CD14-positive monocyte (primary cell): ENCODE measurements at regions not wholly inside any gene's neighbourhood (a gene's known extent, or its start where the extent isn't known, plus 50 kb on each side); places are given as distances from the start of the nearest gene placed in this dataset.

Source experiments
- DNase-seq, 3 donors: peaks; one replicate each; pipeline ENCODE4 v3.0.0-alpha.2; 2011 to 2022
- H2AFZ ChIP-seq: 2 replicates; pipeline ENCODE4 v1.6.0; 2012; ENCODE audit warnings: mild to moderate bottlenecking, low read depth, low read length, inconsistent platforms; ENCODE audit not compliant: insufficient read depth, poor library complexity, severe bottlenecking
- H3K27ac ChIP-seq, 2 donors: 1 replicate in 1 of 2; 2 replicates in 1 of 2; pipeline ENCODE4 v1.5.1; 2012 to 2013; ENCODE audit warnings: low read length in 2 of 2, control low read depth in 1 of 2, inconsistent platforms in 1 of 2, low read depth in 1 of 2, mild to moderate bottlenecking in 1 of 2
- H3K27me3 ChIP-seq, 2 donors: one replicate each; pipeline versions ENCODE4 v1.6.0 to v1.6.1; 2011 to 2013; ENCODE audit warnings: low read length in 2 of 2; ENCODE audit not compliant: control insufficient read depth in 2 of 2, insufficient read depth in 2 of 2
- H3K36me3 ChIP-seq, 2 donors: replicated peaks in 1 of 2; 1 replicate in 1 of 2; 2 replicates in 1 of 2; pipeline versions ENCODE4 v1.5.1 to v1.6.1; 2012 to 2013; ENCODE audit warnings: low read length in 2 of 2, control low read depth in 1 of 2, inconsistent platforms in 1 of 2, mild to moderate bottlenecking in 1 of 2; ENCODE audit not compliant: insufficient read depth in 2 of 2, control insufficient read depth in 1 of 2
- H3K4me1 ChIP-seq, 2 donors: 1 replicate in 1 of 2; 2 replicates in 1 of 2; pipeline versions ENCODE4 v1.5.1 to v1.6.1; 2012 to 2013; ENCODE audit warnings: low read length in 2 of 2, control low read depth in 1 of 2, inconsistent platforms in 1 of 2, mild to moderate bottlenecking in 1 of 2, moderate library complexity in 1 of 2; ENCODE audit not compliant: insufficient read depth in 2 of 2, control insufficient read depth in 1 of 2
- H3K4me2 ChIP-seq: replicated peaks from 2 replicates; pipeline ENCODE3; 2012; ENCODE audit warnings: low read length, moderate library complexity, mild to moderate bottlenecking; ENCODE audit not compliant: poor library complexity, severe bottlenecking; ENCODE audit errors: extremely low read depth
- H3K4me3 ChIP-seq, 3 experiments: fragments of 200-600 bp in 1 of 3; sonication (generic) in 1 of 3; replicated peaks in 1 of 3; 1 replicate in 2 of 3; 2 replicates in 1 of 3; pipeline ENCODE4 v1.5.1; 2011 to 2013; ENCODE audit warnings: low read length in 3 of 3, mild to moderate bottlenecking in 3 of 3, control low read depth in 2 of 3, low read depth in 2 of 3, inconsistent platforms in 1 of 3, moderate library complexity in 1 of 3
- H3K79me2 ChIP-seq: 2 replicates; pipeline ENCODE4 v1.6.0; 2012; ENCODE audit warnings: mild to moderate bottlenecking, control low read depth, inconsistent platforms, low read length, moderate library complexity; ENCODE audit not compliant: insufficient read depth
- H3K9ac ChIP-seq: 2 replicates; pipeline ENCODE4 v1.6.0; 2017; ENCODE audit warnings: low read length, mild to moderate bottlenecking; ENCODE audit not compliant: insufficient read depth, poor library complexity, severe bottlenecking
- H3K9me3 ChIP-seq, 2 donors: replicated peaks in 1 of 2; 1 replicate in 1 of 2; 2 replicates in 1 of 2; pipeline versions ENCODE4 v1.5.1 to v1.6.1; 2012 to 2013; ENCODE audit warnings: low read length in 2 of 2, control low read depth in 1 of 2; ENCODE audit not compliant: control insufficient read depth in 1 of 2, insufficient read depth in 1 of 2
- H4K20me1 ChIP-seq: 2 replicates; pipeline ENCODE4 v1.6.0; 2012; ENCODE audit warnings: mild to moderate bottlenecking, low read length, control low read depth, moderate library complexity; ENCODE audit not compliant: insufficient read depth
- H3K27ac Mint-ChIP-seq, 7 donors: one replicate each; pipeline ENCODE4 v1.8.0; 2020; ENCODE audit warnings: mild to moderate bottlenecking in 7 of 7, mixed read lengths in 7 of 7, moderate library complexity in 6 of 7, inconsistent platforms in 2 of 7
- H3K27me3 Mint-ChIP-seq, 3 donors: one replicate each; pipeline ENCODE4 v1.8.0; 2021 to 2022; ENCODE audit warnings: low read depth in 3 of 3, mild to moderate bottlenecking in 3 of 3, mixed read lengths in 3 of 3, moderate library complexity in 3 of 3, inconsistent platforms in 1 of 3
- H3K36me3 Mint-ChIP-seq, 2 donors: one replicate each; pipeline ENCODE4 v1.8.0; 2020; ENCODE audit warnings: mixed read lengths in 2 of 2, inconsistent platforms in 1 of 2, mild to moderate bottlenecking in 1 of 2
- H3K4me1 Mint-ChIP-seq: one replicate; pipeline ENCODE4 v1.8.0; 2020; ENCODE audit warnings: mild to moderate bottlenecking, mixed read lengths
- H3K4me3 Mint-ChIP-seq, 2 donors: one replicate each; pipeline ENCODE4 v1.8.0; 2020; ENCODE audit warnings: mild to moderate bottlenecking in 2 of 2, mixed read lengths in 2 of 2, moderate library complexity in 1 of 2
- H3K9me3 Mint-ChIP-seq, 7 donors: one replicate each; pipeline ENCODE4 v1.8.0; 2020 to 2022; ENCODE audit warnings: mixed read lengths in 7 of 7, mild to moderate bottlenecking in 6 of 7, moderate library complexity in 6 of 7, inconsistent platforms in 2 of 7
- CTCF ChIP-seq: fragments of 200-600 bp; IDR thresholded peaks from one replicate; pipeline ENCODE4 v1.8.0; 2022; ENCODE audit warnings: antibody characterized with exemption, mild to moderate bottlenecking
- WGBS: methylation state at CpG from one replicate; pipeline ENCODE4 v1.1.5; 2013; ENCODE audit warnings: missing lambda C conversion rate; ENCODE audit not compliant: insufficient coverage; 5-methylcytosine and 5-hydroxymethylcytosine counted together
- intact Hi-C, 2 donors: fragments of 100-400 bp; cut with micrococcal nuclease; formaldehyde crosslinking; loops; one replicate each; pipeline versions ENCODE4 v1.15.0 to v1.15.1; 2023

DNA sequence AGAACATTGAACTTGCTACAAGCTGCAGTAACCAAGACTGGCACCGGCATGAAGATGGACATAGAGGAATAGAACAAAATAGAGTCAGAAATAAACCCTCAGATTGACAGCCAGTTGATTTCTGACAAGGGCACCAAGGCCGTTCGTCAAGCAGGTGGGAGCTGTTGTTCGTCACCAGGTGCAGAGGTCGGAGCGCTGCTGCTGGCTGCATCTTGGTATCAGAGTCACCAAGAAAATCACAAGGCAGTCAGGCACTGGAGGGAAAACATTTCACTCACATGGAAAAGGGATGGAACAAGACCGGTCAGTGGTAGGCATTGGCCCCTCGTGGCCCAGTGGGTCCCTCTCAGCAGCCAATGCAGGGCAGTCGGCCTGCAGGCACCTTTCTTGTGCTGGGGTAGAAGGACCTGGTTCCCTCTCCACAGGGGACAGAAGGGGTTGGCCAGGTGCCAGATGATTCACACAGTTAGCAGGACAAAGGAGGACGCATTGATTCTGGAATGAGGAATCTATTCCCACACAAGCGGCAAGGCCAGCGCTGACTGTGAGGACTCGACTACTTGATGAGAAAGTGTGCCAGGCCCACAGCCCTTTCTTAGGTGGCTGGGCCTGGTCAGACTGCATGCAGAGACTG is 115.8 kb upstream of the FGF3 start:
- no peak overlapping the region for H3K27ac Mint-ChIP-seq
- Histone ChIP-seq H3K9me3 (no peaks in the 10 kb centered on the region), H3K79me2 (no peaks in the 10 kb centered on the region), H3K4me2 (no peak overlapping the region), H3K4me1 (no peaks in the 10 kb centered on the region), H3K9ac (no peak overlapping the region), H2AFZ (no peak overlapping the region), H3K27ac (no peak overlapping the region), H3K36me3 (no peaks in the 10 kb centered on the region), H3K27me3 (no peaks in the 10 kb centered on the region), H3K4me3 (no peak overlapping the region), H4K20me1 (no peaks in the 10 kb centered on the region)
- H3K9me3 Mint-ChIP-seq, result peaks cover 0 to 6% (median 2%) of the 10 kb centered on the region in 7 donors
- WGBS, result 97% methylated on average over 12 of the region's 13 CpGs
- no peak for TF ChIP-seq CTCF
- H3K4me1 Mint-ChIP-seq, result no peaks in the 10 kb centered on the region
- peaks cover 4 to 7% (median 6%) of the 10 kb centered on the region in 3 donors for H3K27me3 Mint-ChIP-seq
- no peak overlapping the region for H3K4me3 Mint-ChIP-seq
- H3K36me3 Mint-ChIP-seq, result no peaks in the 10 kb centered on the region
- intact Hi-C loops, result no loop called here
- DNase-seq, result no peak

DNA sequence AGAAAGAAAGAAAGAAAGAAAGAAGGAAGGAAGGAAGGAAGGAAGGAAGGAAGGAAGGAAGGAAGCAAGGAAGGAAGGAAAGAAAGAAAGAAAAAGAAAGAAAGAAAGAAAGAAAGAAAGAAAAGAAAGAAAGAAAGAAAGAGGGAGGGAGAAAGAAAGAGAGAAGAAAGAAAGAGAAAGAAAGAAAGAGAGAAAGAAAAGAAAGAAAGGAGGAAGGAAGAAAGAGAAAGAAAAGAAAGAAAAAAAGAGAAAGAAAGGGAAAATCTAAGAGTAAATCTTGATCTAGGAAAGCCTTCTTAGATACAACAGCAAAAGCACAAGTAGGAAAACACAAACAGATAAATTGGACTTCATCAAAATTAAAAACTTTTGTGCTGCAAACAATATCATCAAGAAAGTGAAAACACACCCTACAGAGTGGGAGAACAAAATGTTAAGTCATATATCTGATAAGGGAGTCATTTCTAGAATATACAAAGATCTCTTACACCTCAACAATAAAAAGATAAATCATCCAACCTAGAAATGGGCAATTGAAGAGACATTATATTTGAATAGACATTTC is 116.8 kb upstream of the FGF3 start:
- DNase-seq, result no peak
- Histone ChIP-seq H2AFZ (no peak overlapping the region), H3K4me1 (no peaks in the 10 kb centered on the region), H3K4me2 (no peak overlapping the region), H3K9me3 (no peaks in the 10 kb centered on the region), H3K9ac (no peak overlapping the region), H3K36me3 (no peaks in the 10 kb centered on the region), H3K27ac (no peak overlapping the region), H3K79me2 (no peaks in the 10 kb centered on the region), H4K20me1 (no peaks in the 10 kb centered on the region), H3K4me3 (no peak overlapping the region), H3K27me3 (no peaks in the 10 kb centered on the region)
- Mint-ChIP-seq H3K4me3 (no peak overlapping the region), H3K27me3 (peaks cover 4 to 7% (median 6%) of the 10 kb centered on the region in 3 donors), H3K4me1 (no peaks in the 10 kb centered on the region), H3K9me3 (peaks cover 0 to 5% (median 2%) of the 10 kb centered on the region in 7 donors), H3K27ac (peak overlapping the region in 1 of 7 donors; percentile 42), H3K36me3 (no peaks in the 10 kb centered on the region)
- no peak for TF ChIP-seq CTCF
- intact Hi-C loops, result no loop called here
